ENCODE measurements at regions not wholly inside any gene's neighbourhood (a gene's known extent, or its start where the extent isn't known, plus 50 kb on each side); places are given as distances from the start of the nearest gene placed in this dataset.
"Not testable (repeated sequence)": the region's sequence is repeated elsewhere in the genome, so short reads cannot be mapped to it uniquely, and the experiment has no call there.

GRCh38 chr4:77220828-77221613, 64.0 kb downstream of the CCNG2 start:
- no peak for DNase-seq

- DNase-seq: no peak
Measured at GRCh38 chr4:77225022-77225421, 68.0 kb downstream of the CCNG2 start.

- no peak for DNase-seq
Measured at GRCh38 chr4:77226939-77227705, 70.1 kb downstream of the CCNG2 start.

- no peak for DNase-seq
Measured at GRCh38 chr4:77229433-77229832, 72.4 kb downstream of the CCNG2 start.

GRCh38 chr4:77232653-77233052, 75.6 kb downstream of the CCNG2 start:
- DNase-seq: no peak

GRCh38 chr4:77235289-77235854, 78.4 kb downstream of the CCNG2 start:
- no peak for DNase-seq

GRCh38 chr4:77236806-77237205, 79.8 kb downstream of the CCNG2 start:
- no peak for DNase-seq

GRCh38 chr4:77240469-77241066, 83.6 kb downstream of the CCNG2 start:
- DNase-seq: no peak

- no peak for DNase-seq
Measured at GRCh38 chr4:77248805-77249204, 91.8 kb downstream of the CCNG2 start.

GRCh38 chr4:77251751-77252150, 94.7 kb downstream of the CCNG2 start:
- no peak for DNase-seq

- DNase-seq: no peak
Measured at GRCh38 chr4:77263247-77263646, 106.2 kb downstream of the CCNG2 start.

GRCh38 chr4:77263976-77264375, 107.0 kb downstream of the CCNG2 start:
- not testable (repeated sequence) for DNase-seq

- no peak for DNase-seq
Measured at GRCh38 chr4:77264826-77265225, 107.8 kb downstream of the CCNG2 start.

- DNase-seq: no peak
Measured at GRCh38 chr4:77268108-77268507, 111.1 kb downstream of the CCNG2 start.

- no peak for DNase-seq
Measured at GRCh38 chr4:77269505-77269904, 112.5 kb downstream of the CCNG2 start.

- DNase-seq: no peak
Measured at GRCh38 chr4:77273412-77273811, 116.4 kb downstream of the CCNG2 start.

- DNase-seq: not testable (repeated sequence)
Measured at GRCh38 chr4:77279114-77279513, 122.1 kb downstream of the CCNG2 start.

- no peak for DNase-seq
Measured at GRCh38 chr4:77282305-77282704, 125.3 kb downstream of the CCNG2 start.

- no peak for DNase-seq
Measured at GRCh38 chr4:77284036-77284435, 127.0 kb downstream of the CCNG2 start.

GRCh38 chr4:77286906-77287305, 129.9 kb downstream of the CCNG2 start:
- no peak for DNase-seq

GRCh38 chr4:77293426-77293825, 136.4 kb downstream of the CCNG2 start:
- DNase-seq: no peak

- DNase-seq: not testable (repeated sequence)
Measured at GRCh38 chr4:77300996-77301395, 144.0 kb downstream of the CCNG2 start.

GRCh38 chr4:77305766-77306165, 148.8 kb downstream of the CCNG2 start:
- no peak for DNase-seq

- DNase-seq: no peak
Measured at GRCh38 chr4:77306496-77306895, 149.5 kb downstream of the CCNG2 start.

All from NCI-H2081 treated with DMSO at 0.1 percent for 48 hours (cell line).